ENCODE measurements at regions not wholly inside any gene's neighbourhood (a gene's known extent, or its start where the extent isn't known, plus 50 kb on each side); places are given as distances from the start of the nearest gene placed in this dataset.

DNA sequence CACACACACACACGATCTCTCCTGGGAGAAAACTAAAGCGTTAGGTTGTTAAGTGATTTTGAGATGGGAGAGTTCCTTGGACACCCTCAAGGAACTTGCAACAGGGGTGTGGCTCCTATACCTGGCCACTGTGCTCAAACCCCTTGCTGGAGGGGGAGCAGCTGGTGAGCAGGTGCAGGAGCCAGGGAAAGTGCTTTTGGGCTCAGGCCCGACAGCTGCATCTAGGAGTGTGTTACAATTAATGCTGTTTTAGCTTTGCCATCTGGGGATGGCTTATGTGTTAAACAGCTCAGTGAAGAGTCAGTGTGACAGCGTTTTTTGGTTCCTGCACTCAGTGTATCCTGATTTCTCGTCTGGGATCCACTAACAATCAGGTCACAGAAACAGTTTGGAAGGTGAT, 510.8 kb downstream of the TRIB2 start:
- TF ChIP-seq EZH2 (IDR thresholded peaks at IDR 0.05; ENCODE audit: insufficient read depth, poor library complexity, severe bottlenecking), result no peak
- TF ChIP-seq EZH2phosphoT487 (IDR thresholded peaks at IDR 0.05; ENCODE audit: insufficient read depth, low read depth), result no peak

Data from GM23248 (cell line).